HepG2 (cell line): ENCODE measurements at regions not wholly inside any gene's neighbourhood (a gene's known extent, or its start where the extent isn't known, plus 50 kb on each side); places are given as distances from the start of the nearest gene placed in this dataset.

Source experiments
- ATAC-seq: fragments of 200-7000 bp; cut with Tn5 transposase; 3 replicates; pipeline ENCODE4 v1.9.1; 2020; ENCODE audit warnings: mild to moderate bottlenecking, moderate library complexity
- BruUV-seq: library from RNA; stranded (reverse); fragments of 400-500 nt; replicated peaks from 2 replicates; lab custom pipeline; 2021; lab: Mats Ljungman, UMichigan
- CTCF ChIA-PET: fragments of 300-600 bp; formaldehyde crosslinking; extraction: SDS; loops from one replicate; lab custom pipeline; 2021; ENCODE audit warnings: low total read pairs, inconsistent platforms, low intra/inter-chr PET ratio; lab: Yijun Ruan, JAX
- POLR2A ChIA-PET: fragments of 350-600 bp; sonication (Branson Sonifier 250); formaldehyde crosslinking; loops from one replicate; lab custom pipeline; 2020; ENCODE audit warnings: antibody characterized with exemption, inconsistent platforms; lab: Yijun Ruan, JAX
- DNase-seq: peaks from one replicate; pipeline ENCODE4 v3.0.0-alpha.2; 2015; ENCODE audit warnings: low spot score
- FAIRE-seq: peaks from 3 replicates; lab custom pipeline; 2011; peaks lifted over from hg19 to GRCh38; lab: Jason Lieb, UNC
- H2AFZ ChIP-seq: one replicate; pipeline ENCODE4 v1.6.1; 2011; ENCODE audit warnings: low read length, inconsistent platforms
- H3K27ac ChIP-seq: fragments of 300-600 bp; 3 replicates; pipeline ENCODE4 v1.8.0; 2011; ENCODE audit warnings: mixed run types, mild to moderate bottlenecking, mixed read lengths, low read length, inconsistent platforms; ENCODE audit not compliant: insufficient read depth; ENCODE audit errors: extremely low read length
- H3K27me3 ChIP-seq, 2 experiments: fragments of 200-600 bp in 1 of 2; 2 replicates in 1 of 2; 3 replicates in 1 of 2; pipeline versions ENCODE4 v1.6.0 to v1.8.0; 2011; ENCODE audit warnings: low read length in 2 of 2, mild to moderate bottlenecking in 2 of 2, moderate library complexity in 2 of 2, inconsistent platforms in 1 of 2; ENCODE audit not compliant: insufficient read depth in 2 of 2, control insufficient read depth in 1 of 2
- H3K36me3 ChIP-seq, 2 experiments: fragments of 200-600 bp in 1 of 2; replicated peaks in 1 of 2; 2 replicates in 1 of 2; 3 replicates in 1 of 2; pipeline versions ENCODE4 v1.5.1 to v1.8.0; 2011; ENCODE audit warnings: low read length in 2 of 2, inconsistent platforms in 1 of 2; ENCODE audit not compliant: insufficient read depth in 2 of 2, control insufficient read depth in 1 of 2
- H3K4me1 ChIP-seq: 2 replicates; pipeline ENCODE4 v1.5.1; 2012; ENCODE audit warnings: low read length, inconsistent platforms; ENCODE audit not compliant: insufficient read depth
- H3K4me2 ChIP-seq: 2 replicates; pipeline ENCODE4 v1.6.0; 2011; ENCODE audit warnings: low read depth, low read length, inconsistent platforms
- H3K4me3 ChIP-seq, 3 experiments: fragments of 200-600 bp in 1 of 3; sonication (generic), shearing (Covaris generic) in 1 of 3; replicated peaks in 1 of 3; 2 replicates each; pipeline ENCODE4 v1.5.1; 2011 to 2016; ENCODE audit warnings: low read length in 3 of 3, inconsistent platforms in 2 of 3, low read depth in 2 of 3, mild to moderate bottlenecking in 2 of 3, control low read depth in 1 of 3, mixed read lengths in 1 of 3; ENCODE audit not compliant: insufficient read depth in 1 of 3
- H3K79me2 ChIP-seq: one replicate; pipeline ENCODE4 v1.6.1; 2011; ENCODE audit warnings: low read length, inconsistent platforms; ENCODE audit not compliant: insufficient read depth
- H3K9ac ChIP-seq: 2 replicates; pipeline ENCODE4 v1.6.0; 2011; ENCODE audit warnings: mild to moderate bottlenecking, low read depth, low read length, inconsistent platforms; ENCODE audit not compliant: insufficient read depth
- H3K9me3 ChIP-seq: 2 replicates; pipeline ENCODE4 v1.5.1; 2012; ENCODE audit warnings: mild to moderate bottlenecking, low read length
- H4K20me1 ChIP-seq: 2 replicates; pipeline ENCODE4 v1.6.0; 2011; ENCODE audit warnings: inconsistent platforms, mild to moderate bottlenecking, low read length, moderate library complexity; ENCODE audit not compliant: insufficient read depth
- CEBPG ChIP-seq: IDR thresholded peaks from 2 replicates; pipeline ENCODE4 v1.6.1; 2016
- PCBP2 ChIP-seq: fragments of 200-400 bp; formaldehyde crosslinking; optimal IDR thresholded peaks from 2 replicates; pipeline ENCODE3; 2018; ENCODE audit warnings: low read length, low read depth; ENCODE audit not compliant: poor library complexity, severe bottlenecking
- RAD51 ChIP-seq: fragments of 450-650 bp; IDR thresholded peaks from 2 replicates; pipeline ENCODE4 v1.6.1; 2016; ENCODE audit warnings: borderline replicate concordance
- RERE ChIP-seq: IDR thresholded peaks from 2 replicates; pipeline ENCODE4 v1.6.1; 2016; ENCODE audit warnings: low read depth, missing genetic modification reagents, missing compliant biosample characterization
- SRF ChIP-seq: IDR thresholded peaks from 2 replicates; pipeline ENCODE4 v1.6.1; 2011; ENCODE audit warnings: mild to moderate bottlenecking, low read depth, low read length, moderate library complexity
- TAF15 ChIP-seq: fragments of 200-400 bp; formaldehyde crosslinking; IDR thresholded peaks from one replicate; pipeline ENCODE4 v1.6.1; 2018; ENCODE audit warnings: mild to moderate bottlenecking, low read depth, low read length; ENCODE audit not compliant: poor library complexity, severe bottlenecking
- YY1 ChIP-seq: IDR thresholded peaks from 2 replicates; pipeline ENCODE4 v1.6.1; 2011; ENCODE audit warnings: low read length, low read depth, moderate library complexity, mild to moderate bottlenecking; ENCODE audit not compliant: insufficient read depth, insufficient replicate concordance
- ZNF12 ChIP-seq: sonication (generic); formaldehyde crosslinking; IDR thresholded peaks from 2 replicates; pipeline ENCODE4 v1.5.0; 2020; ENCODE audit warnings: missing genetic modification reagents
- ZNF317 ChIP-seq: sonication (generic); formaldehyde crosslinking; IDR thresholded peaks from 2 replicates; pipeline ENCODE4 v1.5.0; 2020; ENCODE audit warnings: mild to moderate bottlenecking, missing genetic modification reagents
- ZNF446 ChIP-seq: sonication (generic); formaldehyde crosslinking; IDR thresholded peaks from 2 replicates; pipeline ENCODE4 v1.5.0; 2020; ENCODE audit warnings: mild to moderate bottlenecking, missing genetic modification reagents
- ZNF557 ChIP-seq: sonication (generic); formaldehyde crosslinking; IDR thresholded peaks from 2 replicates; pipeline ENCODE4 v1.4.0; 2020; ENCODE audit warnings: missing genetic modification reagents
- ZNF619 ChIP-seq: sonication (generic); formaldehyde crosslinking; IDR thresholded peaks from 2 replicates; pipeline ENCODE4 v1.4.0; 2020; ENCODE audit warnings: mild to moderate bottlenecking, missing genetic modification reagents
- ZSCAN29 ChIP-seq: sonication (generic); formaldehyde crosslinking; conservative IDR thresholded peaks from 2 replicates; pipeline ENCODE4 v1.4.0; 2020; ENCODE audit warnings: mild to moderate bottlenecking, missing genetic modification reagents
- WGBS: methylation state at CpG from one replicate; pipeline ENCODE4 v1.1.6; 2017; ENCODE audit warnings: low lambda C conversion rate; 5-methylcytosine and 5-hydroxymethylcytosine counted together
- in situ Hi-C: cut with HindIII; loops from 2 replicates; pipeline ENCODE4 v1.10.0; 2017; ENCODE audit warnings: low pct_unique_long_range_greater_than_20kb; ENCODE audit not compliant: extremely low pct_ligation_motif_present
- intact Hi-C: fragments of 100-400 bp; cut with micrococcal nuclease; formaldehyde crosslinking; loops from one replicate; pipeline ENCODE4 v1.10.0; 2022; ENCODE audit not compliant: unreplicated experiment

- H3K4me2 ChIP-seq = no peak overlapping the region
- WGBS = 64% methylated on average over 7 of the region's 7 CpGs
- no peak for ATAC-seq
- ChIA-PET CTCF (no interaction called here), POLR2A (no interaction called here)
- H3K36me3 ChIP-seq = no peaks in the 10 kb centered on the region
- H4K20me1 ChIP-seq = no peaks in the 10 kb centered on the region
- H3K27ac ChIP-seq = no peak overlapping the region
- no TSS peak for BruUV-seq
- H3K4me1 ChIP-seq = peaks cover 7% of the 10 kb centered on the region
- H3K79me2 ChIP-seq = no peaks in the 10 kb centered on the region
- in situ Hi-C loops = no loop called here
- no peak for DNase-seq
- H3K9ac ChIP-seq = no peak overlapping the region
- no peak for FAIRE-seq
- H2AFZ ChIP-seq = no peak overlapping the region
- intact Hi-C loops = no loop called here
- no peaks in the 10 kb centered on the region for H3K9me3 ChIP-seq
- H3K27me3 ChIP-seq = no peaks in the 10 kb centered on the region; a peak in 1 of 5 replicates
- H3K4me3 ChIP-seq = no peak overlapping the region
- TF ChIP-seq ZNF317 (CRISPR knock-in tag) = no peak
- no peak for TF ChIP-seq RAD51
- no peak for TF ChIP-seq ZSCAN29
- no peak for TF ChIP-seq ZNF446 (CRISPR knock-in tag)
- TF ChIP-seq CEBPG = no peak
- TF ChIP-seq TAF15 = no peak
- no peak for TF ChIP-seq ZNF557
- no peak for TF ChIP-seq ZNF619
- TF ChIP-seq ZNF12 (CRISPR knock-in tag) = no peak
- no peak for TF ChIP-seq SRF
- no peak for TF ChIP-seq YY1
Observed at GRCh38 chr17:27985306-27985705, 57.2 kb upstream of the NLK start.

- POLR2A ChIA-PET = no interaction called here
- no peaks in the 10 kb centered on the region for H3K79me2 ChIP-seq
- no peaks in the 10 kb centered on the region for H3K9me3 ChIP-seq
- H3K4me1 ChIP-seq = peaks cover 7% of the 10 kb centered on the region
- 21% methylated on average over 3 of the region's 3 CpGs for WGBS
- no peak overlapping the region for H3K4me2 ChIP-seq
- in situ Hi-C loops (no loop called here), intact Hi-C loops (no loop called here)
- no peaks in the 10 kb centered on the region for H3K36me3 ChIP-seq
- FAIRE-seq (no peak), DNase-seq (no peak), ATAC-seq (no peak)
- no peaks in the 10 kb centered on the region; a peak in 1 of 5 replicates for H3K27me3 ChIP-seq
- no peak overlapping the region for H3K27ac ChIP-seq
- H3K4me3 ChIP-seq = no peak overlapping the region
- CTCF ChIA-PET = no interaction called here
- no peak overlapping the region for H3K9ac ChIP-seq
- H4K20me1 ChIP-seq = no peaks in the 10 kb centered on the region
- no TSS peak for BruUV-seq
- H2AFZ ChIP-seq = no peak overlapping the region
- no peak for TF ChIP-seq RERE (CRISPR knock-in tag)
- TF ChIP-seq PCBP2 = no peak
Observed at GRCh38 chr17:27985736-27986399, 56.6 kb upstream of the NLK start.
